IMR-90 (cell line): ENCODE measurements at regions not wholly inside any gene's neighbourhood (a gene's known extent, or its start where the extent isn't known, plus 50 kb on each side); places are given as distances from the start of the nearest gene placed in this dataset.

ENCODE experiments used
- ATAC-seq: fragments of 200-7000 bp; cut with Tn5 transposase; 2 replicates; pipeline ENCODE4 v1.9.1; 2020; ENCODE audit warnings: low read depth, mild to moderate bottlenecking, moderate library complexity
- BruUV-seq: library from RNA; stranded (reverse); fragments of 400-500 nt; replicated peaks from 2 replicates; lab custom pipeline; 2021; lab: Mats Ljungman, UMichigan
- CTCF ChIA-PET: fragments of 300-600 bp; formaldehyde crosslinking; extraction: SDS; loops from one replicate; lab custom pipeline; 2021; ENCODE audit warnings: antibody characterized with exemption; lab: Yijun Ruan, JAX
- POLR2A ChIA-PET: fragments of 300-600 bp; sonication (Branson Sonifier 250); formaldehyde crosslinking; loops from one replicate; lab custom pipeline; 2022; ENCODE audit warnings: antibody characterized with exemption; ENCODE audit not compliant: unreplicated experiment; lab: Charles Lee
- DNase-seq: peaks from one replicate; pipeline ENCODE4 v3.0.0; 2013
- H2AFZ ChIP-seq: replicated peaks from 2 replicates; pipeline ENCODE3; 2013; ENCODE audit warnings: low read length, mild to moderate bottlenecking; ENCODE audit not compliant: poor library complexity
- H2AK5ac ChIP-seq: 2 replicates; pipeline ENCODE4 v1.6.1; 2013; ENCODE audit warnings: low read depth, low read length, inconsistent platforms
- H2AK9ac ChIP-seq: replicated peaks from 2 replicates; pipeline ENCODE3; 2013; ENCODE audit warnings: mild to moderate bottlenecking, low read depth, low read length, moderate library complexity; ENCODE audit not compliant: poor library complexity
- H2BK120ac ChIP-seq: 2 replicates; pipeline ENCODE4 v1.6.1; 2013; ENCODE audit warnings: low read depth, low read length, inconsistent platforms
- H2BK15ac ChIP-seq: 3 replicates; pipeline ENCODE4 v1.6.1; 2013; ENCODE audit warnings: low read depth, low read length, inconsistent platforms
- H2BK20ac ChIP-seq: 2 replicates; pipeline ENCODE4 v1.6.1; 2013; ENCODE audit warnings: low read depth, mild to moderate bottlenecking, inconsistent platforms, low read length, moderate library complexity
- H2BK5ac ChIP-seq: 2 replicates; pipeline ENCODE4 v1.6.1; 2013; ENCODE audit warnings: mild to moderate bottlenecking, low read depth, low read length, inconsistent platforms; ENCODE audit not compliant: poor library complexity, severe bottlenecking
- H3K14ac ChIP-seq: replicated peaks from 2 replicates; pipeline ENCODE4 v1.6.1; 2013; ENCODE audit warnings: low read depth, low read length, inconsistent platforms
- H3K18ac ChIP-seq: 2 replicates; pipeline ENCODE4 v1.6.1; 2013; ENCODE audit warnings: low read depth, low read length, control low read depth
- H3K23ac ChIP-seq: 2 replicates; pipeline ENCODE4 v1.6.1; 2013; ENCODE audit warnings: low read depth, low read length, inconsistent platforms
- H3K27ac ChIP-seq: 2 replicates; pipeline ENCODE4 v1.5.1; 2013; ENCODE audit warnings: mild to moderate bottlenecking, control low read depth, low read length; ENCODE audit not compliant: insufficient read depth
- H3K27me3 ChIP-seq: 2 replicates; pipeline ENCODE4 v1.6.1; 2013; ENCODE audit warnings: low read length; ENCODE audit not compliant: control insufficient read depth, insufficient read depth
- H3K36me3 ChIP-seq: 2 replicates; pipeline ENCODE4 v1.6.1; 2013; ENCODE audit warnings: low read length, mixed read lengths; ENCODE audit not compliant: control insufficient read depth, insufficient read depth
- H3K4ac ChIP-seq: 2 replicates; pipeline ENCODE4 v1.6.1; 2013; ENCODE audit warnings: low read depth, low read length, inconsistent platforms
- H3K4me1 ChIP-seq: 2 replicates; pipeline ENCODE4 v1.6.1; 2013; ENCODE audit warnings: low read length, mixed read lengths; ENCODE audit not compliant: control insufficient read depth, insufficient read depth
- H3K4me2 ChIP-seq: 2 replicates; pipeline ENCODE4 v1.6.1; 2013; ENCODE audit warnings: low read depth, mild to moderate bottlenecking, control low read depth, low read length, moderate library complexity
- H3K4me3 ChIP-seq: 2 replicates; pipeline ENCODE4 v1.5.1; 2013; ENCODE audit warnings: low read depth, mild to moderate bottlenecking, control low read depth, low read length, moderate library complexity; ENCODE audit not compliant: insufficient read depth
- H3K56ac ChIP-seq: 2 replicates; pipeline ENCODE4 v1.6.1; 2013; ENCODE audit warnings: low read length, inconsistent platforms; ENCODE audit not compliant: insufficient read depth; ENCODE audit errors: extremely low read depth
- H3K79me1 ChIP-seq, 2 experiments: 2 replicates each; pipeline ENCODE4 v1.6.1; 2013; ENCODE audit warnings: low read length in 2 of 2, inconsistent platforms in 1 of 2, low read depth in 1 of 2
- H3K9ac ChIP-seq: 2 replicates; pipeline ENCODE4 v1.6.1; 2013; ENCODE audit warnings: low read depth, low read length, control low read depth
- H3K9me1 ChIP-seq: 2 replicates; pipeline ENCODE4 v1.6.1; 2013; ENCODE audit warnings: low read length, inconsistent platforms; ENCODE audit not compliant: insufficient read depth
- H3K9me3 ChIP-seq: 2 replicates; pipeline ENCODE4 v1.6.1; 2013; ENCODE audit warnings: low read length; ENCODE audit not compliant: control insufficient read depth, insufficient read depth
- H4K20me1 ChIP-seq: 2 replicates; pipeline ENCODE4 v1.6.1; 2013; ENCODE audit warnings: low read length, inconsistent platforms; ENCODE audit not compliant: insufficient read depth
- H4K5ac ChIP-seq: 2 replicates; pipeline ENCODE4 v1.6.1; 2013; ENCODE audit warnings: mild to moderate bottlenecking, low read depth, low read length, control low read depth
- H4K8ac ChIP-seq, 2 experiments: 2 replicates each; pipeline ENCODE4 v1.6.1; 2013; ENCODE audit warnings: low read depth in 2 of 2, low read length in 2 of 2, control low read depth in 1 of 2, inconsistent platforms in 1 of 2
- H4K91ac ChIP-seq: 2 replicates; pipeline ENCODE4 v1.6.1; 2013; ENCODE audit warnings: low read depth, low read length, inconsistent platforms; ENCODE audit not compliant: insufficient read depth
- MAFK ChIP-seq: IDR thresholded peaks from 2 replicates; pipeline ENCODE4 v1.6.1; 2012; ENCODE audit warnings: low read depth, low read length, improper control_type of control experiment
- MAZ ChIP-seq: IDR thresholded peaks from 2 replicates; pipeline ENCODE4 v1.6.1; 2012; ENCODE audit warnings: low read depth, mild to moderate bottlenecking, low read length, improper control_type of control experiment, moderate library complexity, borderline replicate concordance
- NFE2L2 ChIP-seq: fragments of 150-350 bp; IDR thresholded peaks from 2 replicates; pipeline ENCODE4 v1.6.1; 2016; ENCODE audit warnings: low read depth, mild to moderate bottlenecking, low read length
- RAD21 ChIP-seq: IDR thresholded peaks from 2 replicates; pipeline ENCODE4 v1.6.1; 2012; ENCODE audit warnings: low read length, improper control_type of control experiment
- RCOR1 ChIP-seq: IDR thresholded peaks from 2 replicates; pipeline ENCODE4 v1.6.1; 2012; ENCODE audit warnings: mild to moderate bottlenecking, low read length, improper control_type of control experiment; ENCODE audit not compliant: insufficient replicate concordance
- USF2 ChIP-seq: fragments of 150-350 bp; IDR thresholded peaks from 2 replicates; pipeline ENCODE4 v1.6.1; 2017; ENCODE audit warnings: mild to moderate bottlenecking, antibody characterized with exemption, low read length, low read depth
- WGBS, 2 experiments: methylation state at CpG; one replicate each; pipeline versions ENCODE4 v1.1.5 to v1.1.7; 2013; ENCODE audit warnings: missing lambda C conversion rate in 2 of 2; ENCODE audit not compliant: insufficient read length in 1 of 2; ENCODE audit errors: extremely low coverage in 2 of 2; 5-methylcytosine and 5-hydroxymethylcytosine counted together
- dilution Hi-C: fragments of 300-500 bp; cut with HindIII; formaldehyde crosslinking; loops from one replicate; pipeline ENCODE4 v1.14.3; 2018; ENCODE audit warnings: low sequenced_read_pairs; ENCODE audit not compliant: unreplicated experiment
- in situ Hi-C: fragments of 300-500 bp; cut with MboI; formaldehyde crosslinking; loops from 3 replicates; pipeline ENCODE4 v1.14.3; 2019; ENCODE audit warnings: low sequenced_read_pairs, inconsistent platforms, mixed read lengths
- intact Hi-C: fragments of 100-400 bp; cut with micrococcal nuclease; formaldehyde crosslinking; loops from 2 replicates; pipeline ENCODE4 v1.10.0; 2022

GRCh38 chr1:55623311-55623710, 408.1 kb upstream of the USP24 start:
- Histone ChIP-seq H2BK20ac (no peak overlapping the region), H4K5ac (no peak overlapping the region), H4K20me1 (no peaks in the 10 kb centered on the region), H3K4me2 (no peak overlapping the region), H2AK9ac (no peak overlapping the region), H2BK120ac (peak overlapping the region; percentile 3; the same call in 1 of the 2 replicates), H4K8ac (no peak overlapping the region), H3K9me3 (peaks cover 12% of the 10 kb centered on the region), H2AK5ac (no peak overlapping the region), H3K4me3 (no peak overlapping the region), H3K27me3 (no peaks in the 10 kb centered on the region), H3K4ac (no peak overlapping the region; the same call in 1 of the 2 replicates), H3K56ac (no peak overlapping the region), H4K91ac (no peak overlapping the region), H3K27ac (peak overlapping the region; percentile 84; the same call in 1 of the 2 replicates), H2BK15ac (no peak overlapping the region), H3K23ac (no peak overlapping the region), H3K18ac (no peak overlapping the region; the same call in 1 of the 2 replicates), H3K9ac (no peak overlapping the region), H3K14ac (no peak overlapping the region), H2AFZ (peak overlapping the region; percentile 2), H3K79me1 (no peaks in the 10 kb centered on the region), H3K4me1 (peaks cover 2% of the 10 kb centered on the region; the same call in 1 of the 2 replicates), H2BK5ac (no peak overlapping the region), H3K9me1 (no peaks in the 10 kb centered on the region), H3K36me3 (no peaks in the 10 kb centered on the region)
- ChIA-PET CTCF (no interaction called here), POLR2A (no interaction called here)
- WGBS, 2 experiments: 0% methylated on average over 2 of the region's 4 CpGs; no CpG with 5 or more reads in 1 of the 2 experiments
- ATAC-seq (peak; percentile 65), DNase-seq (peak; percentile 95)
- in situ Hi-C loops (no loop called here), dilution Hi-C loops (no loop called here), intact Hi-C loops (no loop called here)
- TF ChIP-seq USF2 (no peak), RAD21 (no peak), MAFK (peak; percentile 2; the same call in 1 of the 2 replicates), MAZ (no peak), NFE2L2 (peak; percentile 70), RCOR1 (no peak)
- no TSS peak for BruUV-seq
